ENCODE measurements at regions not wholly inside any gene's neighbourhood (a gene's known extent, or its start where the extent isn't known, plus 50 kb on each side); places are given as distances from the start of the nearest gene placed in this dataset.

GRCh38 chr11:97454988-97455387, 1065.2 kb downstream of the JRKL start:
- DNase-seq, result no peak
- H3K27me3 ChIP-seq (replicated peaks in 1 of 7), result no peaks in the 10 kb centered on the region
- no peaks in the 10 kb centered on the region for H3K4me1 ChIP-seq
- H3K9me3 ChIP-seq, result peaks cover 0 to 7% (median 0%) of the 10 kb centered on the region in 8 donors
- no peaks in the 10 kb centered on the region for H3K36me3 ChIP-seq
- no peak overlapping the region for H3K4me3 ChIP-seq
- 9 to 17% (median 14%) methylated on average over 1 of the region's 1 CpG for WGBS, 5 donors
- TF ChIP-seq, protein P1, sequence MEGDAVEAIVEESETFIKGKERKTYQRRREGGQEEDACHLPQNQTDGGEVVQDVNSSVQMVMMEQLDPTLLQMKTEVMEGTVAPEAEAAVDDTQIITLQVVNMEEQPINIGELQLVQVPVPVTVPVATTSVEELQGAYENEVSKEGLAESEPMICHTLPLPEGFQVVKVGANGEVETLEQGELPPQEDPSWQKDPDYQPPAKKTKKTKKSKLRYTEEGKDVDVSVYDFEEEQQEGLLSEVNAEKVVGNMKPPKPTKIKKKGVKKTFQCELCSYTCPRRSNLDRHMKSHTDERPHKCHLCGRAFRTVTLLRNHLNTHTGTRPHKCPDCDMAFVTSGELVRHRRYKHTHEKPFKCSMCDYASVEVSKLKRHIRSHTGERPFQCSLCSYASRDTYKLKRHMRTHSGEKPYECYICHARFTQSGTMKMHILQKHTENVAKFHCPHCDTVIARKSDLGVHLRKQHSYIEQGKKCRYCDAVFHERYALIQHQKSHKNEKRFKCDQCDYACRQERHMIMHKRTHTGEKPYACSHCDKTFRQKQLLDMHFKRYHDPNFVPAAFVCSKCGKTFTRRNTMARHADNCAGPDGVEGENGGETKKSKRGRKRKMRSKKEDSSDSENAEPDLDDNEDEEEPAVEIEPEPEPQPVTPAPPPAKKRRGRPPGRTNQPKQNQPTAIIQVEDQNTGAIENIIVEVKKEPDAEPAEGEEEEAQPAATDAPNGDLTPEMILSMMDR (IDR thresholded peaks at IDR 0.05 in 8 of 11, conservative IDR thresholded peaks at IDR 0.05 in 3 of 11), result peak in 2 of 11 experiments; percentile 7 to 12
- TF ChIP-seq POLR2AphosphoS5 (IDR thresholded peaks at IDR 0.05), result no peak
- intact Hi-C loops (cut with DNase I; ENCODE audit: low total_unique reads), result no loop called here
- no peak overlapping the region for H3K27ac ChIP-seq

DNA sequence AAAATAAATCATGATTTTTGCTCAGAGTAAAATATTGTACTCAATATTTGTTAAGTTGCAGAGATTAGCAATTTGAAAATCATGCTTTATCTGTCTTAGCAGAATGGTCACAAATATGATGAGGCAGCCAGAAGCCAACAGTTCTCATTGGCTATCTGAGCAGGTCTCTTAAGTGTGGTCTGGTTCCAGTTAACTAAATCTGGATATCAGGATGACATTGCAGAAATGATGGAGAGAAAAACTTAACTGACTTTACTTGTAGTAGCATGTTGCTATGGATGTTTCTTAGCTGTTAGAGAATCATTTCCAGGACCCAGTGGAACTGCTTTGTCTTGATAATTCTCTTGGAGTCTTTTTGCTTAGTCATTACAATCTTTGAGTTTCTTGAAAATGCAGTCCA, 1070.3 kb downstream of the JRKL start:
- H3K36me3 ChIP-seq, result no peaks in the 10 kb centered on the region
- no peaks in the 10 kb centered on the region for H3K27me3 ChIP-seq (replicated peaks in 1 of 7)
- no peaks in the 10 kb centered on the region for H3K4me1 ChIP-seq
- DNase-seq, result no peak
- H3K4me3 ChIP-seq, result no peak overlapping the region
- intact Hi-C loops (cut with DNase I; ENCODE audit: low total_unique reads), result no loop called here
- no peak for TF ChIP-seq POLR2A (IDR thresholded peaks at IDR 0.05)
- peaks cover 2 to 47% (median 34%) of the 10 kb centered on the region in 8 donors for H3K9me3 ChIP-seq
- no peak overlapping the region for H3K27ac ChIP-seq

GRCh38 chr11:97461044-97461880, 1071.4 kb downstream of the JRKL start:
- no peaks in the 10 kb centered on the region for H3K4me1 ChIP-seq
- peaks cover 2 to 52% (median 37%) of the 10 kb centered on the region in 8 donors for H3K9me3 ChIP-seq
- no peaks in the 10 kb centered on the region for H3K36me3 ChIP-seq
- DNase-seq, result peak; percentile 70
- 85 to 88% (median 86%) methylated on average over 21 of the region's 21 CpGs for WGBS, 5 donors
- H3K4me3 ChIP-seq, result no peak overlapping the region
- intact Hi-C loops (cut with DNase I; ENCODE audit: low total_unique reads), result no loop called here
- no peak overlapping the region for H3K27ac ChIP-seq
- H3K27me3 ChIP-seq (replicated peaks in 1 of 7), result no peaks in the 10 kb centered on the region
- TF ChIP-seq, protein P1 (IDR thresholded peaks at IDR 0.05 in 8 of 11, conservative IDR thresholded peaks at IDR 0.05 in 3 of 11), result no peak
- TF ChIP-seq POLR2A (IDR thresholded peaks at IDR 0.05), result no peak
- TF ChIP-seq POLR2AphosphoS5 (IDR thresholded peaks at IDR 0.05), result no peak

DNA sequence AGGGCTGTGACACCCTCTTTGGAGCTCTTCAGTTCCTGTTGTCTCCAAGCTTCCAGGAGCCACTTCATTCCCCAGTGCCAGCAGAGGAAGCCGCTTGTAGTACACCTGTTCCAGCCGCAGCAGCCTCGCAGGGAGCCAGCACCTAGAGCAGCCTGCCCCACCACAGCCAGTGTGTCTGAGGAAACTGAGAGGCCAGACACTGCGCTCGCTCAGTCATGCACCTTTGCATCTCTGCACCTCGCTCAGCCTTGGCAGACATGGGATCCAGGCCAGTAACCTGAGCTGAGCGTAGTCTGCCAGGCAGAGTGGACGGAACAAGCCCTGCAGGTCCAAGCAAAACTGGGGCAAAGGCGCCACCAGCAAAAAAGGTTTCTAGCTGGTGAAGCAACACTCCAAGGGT, 1072.1 kb downstream of the JRKL start:
- H3K9me3 ChIP-seq, result peaks cover 2 to 52% (median 37%) of the 10 kb centered on the region in 8 donors
- DNase-seq, result no peak
- H3K27me3 ChIP-seq (replicated peaks in 1 of 7), result no peaks in the 10 kb centered on the region
- intact Hi-C loops (cut with DNase I; ENCODE audit: low total_unique reads), result no loop called here
- TF ChIP-seq POLR2AphosphoS5 (IDR thresholded peaks at IDR 0.05) (no peak), POLR2A (IDR thresholded peaks at IDR 0.05) (no peak)
- TF ChIP-seq, protein P1 (IDR thresholded peaks at IDR 0.05 in 8 of 11, conservative IDR thresholded peaks at IDR 0.05 in 3 of 11), result no peak
- no peaks in the 10 kb centered on the region for H3K36me3 ChIP-seq
- H3K4me1 ChIP-seq, result no peaks in the 10 kb centered on the region
- no peak overlapping the region for H3K4me3 ChIP-seq
- H3K27ac ChIP-seq, result no peak overlapping the region
- WGBS, 5 donors, result 85 to 94% (median 89%) methylated on average over 9 of the region's 9 CpGs
